ENCODE measurements at regions not wholly inside any gene's neighbourhood (a gene's known extent, or its start where the extent isn't known, plus 50 kb on each side); places are given as distances from the start of the nearest gene placed in this dataset.

DNA sequence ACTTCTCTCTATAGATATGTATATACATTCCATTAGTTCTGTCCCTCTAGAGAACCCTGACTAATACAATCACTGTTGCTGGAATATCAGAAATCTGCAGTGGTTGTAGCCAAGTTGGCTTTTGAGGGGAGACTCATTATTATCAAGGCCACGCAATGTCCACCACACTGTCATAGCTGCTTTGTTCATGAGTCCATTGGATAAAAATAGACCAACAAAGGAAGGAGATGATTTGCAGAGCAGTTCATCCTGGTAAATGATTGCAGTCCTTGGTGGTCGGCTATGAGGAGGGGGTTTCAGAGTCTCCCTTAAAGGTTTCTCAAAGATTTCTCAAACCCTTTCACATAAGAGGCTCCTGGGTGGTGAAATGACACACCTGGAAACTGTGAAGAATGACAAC, 192.8 kb upstream of the ANKH start:
- no peak overlapping the region for H3K27ac Mint-ChIP-seq

DNA sequence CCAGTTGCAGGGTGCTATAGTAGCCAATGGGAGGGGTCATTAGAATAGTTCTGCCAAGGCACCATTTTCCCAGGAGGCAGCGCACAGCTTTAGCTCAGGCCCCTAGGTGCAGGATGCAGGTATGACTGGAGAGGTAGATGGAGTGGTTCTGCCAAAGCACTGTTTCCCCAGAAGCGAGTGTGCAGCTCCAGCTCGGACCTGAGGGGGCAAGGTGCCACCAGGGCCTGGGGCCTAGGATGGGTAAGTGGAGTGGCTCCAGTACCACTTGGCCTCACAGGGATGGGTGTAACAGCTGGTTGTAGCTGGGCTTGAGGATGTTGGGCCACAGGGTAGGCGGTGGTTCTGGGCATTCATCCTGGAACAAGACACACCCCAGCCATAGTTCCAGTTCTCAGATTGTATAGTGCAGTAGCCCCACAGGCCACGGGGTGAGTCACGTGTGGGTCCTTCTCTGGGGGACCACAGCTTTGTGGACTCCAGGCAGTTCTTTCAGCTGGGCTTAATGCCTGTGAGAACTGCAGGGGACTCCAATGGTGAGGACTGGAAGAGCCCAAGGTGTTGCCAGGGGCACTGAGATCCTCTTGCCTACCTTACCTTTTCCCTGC, 185.5 kb upstream of the ANKH start:
- no peak overlapping the region for H3K27ac Mint-ChIP-seq
- no peaks in the 10 kb centered on the region for H3K4me1 Mint-ChIP-seq (ENCODE audit: low read depth)
- peaks cover 4% of the 10 kb centered on the region for H3K27me3 Mint-ChIP-seq
- H3K4me3 Mint-ChIP-seq, result no peak overlapping the region
- H3K36me3 Mint-ChIP-seq (ENCODE audit: low read depth), result no peaks in the 10 kb centered on the region
- no peaks in the 10 kb centered on the region for H3K9me3 Mint-ChIP-seq

More for the DNA sequence above, 192.8 kb upstream of the ANKH start:
- H3K9me3 Mint-ChIP-seq, result no peaks in the 10 kb centered on the region
- no peaks in the 10 kb centered on the region for H3K27me3 Mint-ChIP-seq
- H3K4me3 Mint-ChIP-seq, result no peak overlapping the region
- no peaks in the 10 kb centered on the region for H3K4me1 Mint-ChIP-seq (ENCODE audit: low read depth)
- H3K36me3 Mint-ChIP-seq (ENCODE audit: low read depth), result no peaks in the 10 kb centered on the region

DNA sequence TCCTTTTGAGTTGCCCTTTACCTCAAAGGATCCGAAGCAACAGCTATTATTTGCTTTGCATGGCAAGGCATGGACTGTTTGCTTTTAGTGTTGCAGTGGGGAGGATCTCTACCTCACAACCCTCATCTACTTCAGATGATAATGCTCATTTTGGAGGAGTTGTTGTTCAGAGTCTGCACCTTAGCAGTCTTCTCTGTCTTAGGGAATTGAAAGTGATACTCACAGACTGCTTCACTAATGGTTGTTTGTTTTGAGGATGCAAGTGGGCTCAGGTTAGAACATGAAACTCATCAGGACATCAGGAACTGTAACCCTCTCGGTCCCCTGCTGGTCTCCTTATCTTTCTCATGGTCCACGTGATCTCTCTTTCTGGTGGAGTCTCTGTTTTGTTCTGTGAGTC, 172.9 kb upstream of the ANKH start:
- Mint-ChIP-seq H3K27me3 (peaks cover 4% of the 10 kb centered on the region), H3K9me3 (no peaks in the 10 kb centered on the region)

DNA sequence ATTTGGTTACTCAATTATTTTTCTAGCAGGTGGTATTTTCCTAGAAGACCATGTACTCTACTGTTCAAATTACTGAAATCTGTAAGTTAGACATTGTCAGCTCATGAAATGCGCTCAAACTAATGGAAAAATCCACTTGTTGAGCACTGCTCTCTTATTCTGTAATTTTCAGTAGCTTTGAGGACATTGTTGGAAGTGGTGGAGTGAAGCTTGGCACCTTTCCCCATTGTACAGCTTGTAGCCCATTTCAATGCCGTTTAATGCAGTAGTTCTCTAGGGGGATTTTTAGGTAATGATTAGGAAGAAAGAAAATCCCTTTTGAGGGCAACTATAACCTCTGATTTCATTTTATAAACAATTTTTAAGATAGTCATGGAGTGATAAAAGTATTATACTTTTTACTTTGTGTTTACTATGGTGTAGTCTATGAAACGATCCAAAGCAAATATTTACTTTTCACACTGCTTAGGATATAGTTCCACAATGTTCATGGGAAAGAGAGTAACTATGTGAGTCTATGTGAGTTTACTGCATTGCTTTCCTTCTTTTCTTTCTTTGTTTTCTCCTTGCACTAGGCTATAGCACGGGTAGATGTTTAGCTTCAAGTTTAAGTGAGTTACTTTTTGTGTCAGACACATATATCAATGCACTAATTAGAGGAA, 165.8 kb upstream of the ANKH start:
- Mint-ChIP-seq H3K9me3 (no peaks in the 10 kb centered on the region), H3K36me3 (ENCODE audit: low read depth) (no peaks in the 10 kb centered on the region), H3K27me3 (peaks cover 7% of the 10 kb centered on the region), H3K27ac (no peak overlapping the region), H3K4me1 (ENCODE audit: low read depth) (no peaks in the 10 kb centered on the region), H3K4me3 (no peak overlapping the region)

More for the DNA sequence above, 172.9 kb upstream of the ANKH start:
- no peaks in the 10 kb centered on the region for H3K4me1 Mint-ChIP-seq (ENCODE audit: low read depth)
- no peaks in the 10 kb centered on the region for H3K36me3 Mint-ChIP-seq (ENCODE audit: low read depth)
- no peak overlapping the region for H3K27ac Mint-ChIP-seq
- H3K4me3 Mint-ChIP-seq, result no peak overlapping the region

DNA sequence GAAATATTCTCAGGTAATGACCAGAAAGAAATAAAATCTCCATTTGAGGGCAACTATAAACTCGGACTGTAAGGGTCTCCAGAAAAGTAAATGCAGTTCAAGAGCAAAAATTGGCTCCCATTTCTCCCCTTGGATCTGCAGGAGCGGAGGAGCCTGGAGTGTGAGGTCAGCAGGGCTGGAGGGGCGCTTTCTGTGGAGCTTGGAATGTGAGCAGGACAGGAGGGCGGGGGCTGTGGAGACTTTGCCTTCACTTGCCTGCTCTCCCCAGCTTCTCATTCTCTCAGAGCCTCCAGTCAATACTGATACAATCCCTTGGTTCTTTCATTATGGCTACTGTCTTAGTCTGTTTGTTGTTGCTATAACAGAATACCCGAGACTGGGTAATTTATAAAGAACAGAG, 162.8 kb upstream of the ANKH start:
- no peaks in the 10 kb centered on the region for H3K4me1 Mint-ChIP-seq (ENCODE audit: low read depth)
- no peaks in the 10 kb centered on the region for H3K9me3 Mint-ChIP-seq
- H3K27me3 Mint-ChIP-seq, result peaks cover 19% of the 10 kb centered on the region
- no peak overlapping the region for H3K27ac Mint-ChIP-seq
- no peak overlapping the region for H3K4me3 Mint-ChIP-seq
- H3K36me3 Mint-ChIP-seq (ENCODE audit: low read depth), result no peaks in the 10 kb centered on the region

DNA sequence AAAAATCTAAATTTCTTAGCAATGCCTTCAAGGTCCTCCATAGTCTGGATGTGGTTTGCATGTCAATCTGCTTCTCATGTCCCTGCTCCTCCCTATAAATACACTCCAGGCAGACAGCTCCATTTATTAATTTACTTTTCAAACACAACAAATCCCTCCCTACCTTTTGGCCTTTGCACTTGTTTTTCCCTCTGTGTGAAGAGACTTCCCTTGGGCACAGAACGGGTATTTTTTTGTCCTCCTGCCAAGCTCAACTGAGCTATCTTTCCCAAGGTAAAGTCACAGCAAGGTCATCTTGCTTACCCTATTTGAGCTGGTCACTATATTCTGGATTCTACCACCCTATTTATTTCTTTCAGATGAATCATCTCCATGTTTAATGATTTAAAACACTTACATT, 159.6 kb upstream of the ANKH start:
- H3K4me3 Mint-ChIP-seq, result no peak overlapping the region
- H3K27ac Mint-ChIP-seq, result no peak overlapping the region
- peaks cover 41% of the 10 kb centered on the region for H3K27me3 Mint-ChIP-seq
- no peaks in the 10 kb centered on the region for H3K36me3 Mint-ChIP-seq (ENCODE audit: low read depth)
- no peaks in the 10 kb centered on the region for H3K4me1 Mint-ChIP-seq (ENCODE audit: low read depth)
- H3K9me3 Mint-ChIP-seq, result no peaks in the 10 kb centered on the region

DNA sequence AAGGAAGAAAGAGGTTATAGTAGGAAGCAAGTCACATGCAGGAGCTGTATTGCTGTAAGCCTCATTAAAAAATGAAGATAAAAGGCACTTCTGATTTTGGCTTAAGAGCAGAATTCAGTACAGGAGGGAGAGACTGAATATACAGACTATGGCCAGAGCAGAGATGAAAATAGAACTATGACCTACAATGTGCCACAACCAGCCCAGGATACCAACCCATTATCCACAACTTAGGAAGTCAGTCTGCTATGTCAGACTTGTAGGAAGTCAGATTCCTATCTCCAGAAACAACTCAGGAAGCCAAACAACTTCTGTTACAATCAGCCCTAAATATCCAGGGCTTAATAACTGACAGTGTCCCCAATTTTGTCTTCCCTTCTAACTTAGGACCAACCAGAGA, 156.2 kb upstream of the ANKH start:
- H3K9me3 Mint-ChIP-seq, result no peaks in the 10 kb centered on the region
- peaks cover 44% of the 10 kb centered on the region for H3K27me3 Mint-ChIP-seq
- H3K27ac Mint-ChIP-seq, result no peak overlapping the region
- H3K4me1 Mint-ChIP-seq (ENCODE audit: low read depth), result no peaks in the 10 kb centered on the region
- H3K4me3 Mint-ChIP-seq, result no peak overlapping the region
- H3K36me3 Mint-ChIP-seq (ENCODE audit: low read depth), result no peaks in the 10 kb centered on the region

DNA sequence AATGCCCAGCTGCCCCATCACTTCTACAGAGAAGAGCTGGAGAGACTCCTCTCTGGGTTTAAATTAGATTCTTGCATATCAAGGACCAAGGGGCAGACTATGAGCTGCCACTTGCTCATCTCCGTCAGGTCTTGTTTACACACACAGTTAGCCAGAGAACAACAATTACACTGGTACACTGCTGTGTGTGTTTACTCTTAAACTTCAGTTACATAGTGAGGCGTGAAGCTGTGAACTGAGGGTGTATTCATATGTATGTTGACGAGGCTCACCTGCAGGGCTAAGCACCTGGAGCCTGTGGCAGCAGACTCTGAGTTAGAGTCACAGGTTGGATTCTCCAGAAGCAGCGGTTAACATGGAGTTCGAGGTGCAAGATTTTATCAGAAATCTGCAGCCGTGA, 155.4 kb upstream of the ANKH start:
- no peak overlapping the region for H3K4me3 Mint-ChIP-seq

DNA sequence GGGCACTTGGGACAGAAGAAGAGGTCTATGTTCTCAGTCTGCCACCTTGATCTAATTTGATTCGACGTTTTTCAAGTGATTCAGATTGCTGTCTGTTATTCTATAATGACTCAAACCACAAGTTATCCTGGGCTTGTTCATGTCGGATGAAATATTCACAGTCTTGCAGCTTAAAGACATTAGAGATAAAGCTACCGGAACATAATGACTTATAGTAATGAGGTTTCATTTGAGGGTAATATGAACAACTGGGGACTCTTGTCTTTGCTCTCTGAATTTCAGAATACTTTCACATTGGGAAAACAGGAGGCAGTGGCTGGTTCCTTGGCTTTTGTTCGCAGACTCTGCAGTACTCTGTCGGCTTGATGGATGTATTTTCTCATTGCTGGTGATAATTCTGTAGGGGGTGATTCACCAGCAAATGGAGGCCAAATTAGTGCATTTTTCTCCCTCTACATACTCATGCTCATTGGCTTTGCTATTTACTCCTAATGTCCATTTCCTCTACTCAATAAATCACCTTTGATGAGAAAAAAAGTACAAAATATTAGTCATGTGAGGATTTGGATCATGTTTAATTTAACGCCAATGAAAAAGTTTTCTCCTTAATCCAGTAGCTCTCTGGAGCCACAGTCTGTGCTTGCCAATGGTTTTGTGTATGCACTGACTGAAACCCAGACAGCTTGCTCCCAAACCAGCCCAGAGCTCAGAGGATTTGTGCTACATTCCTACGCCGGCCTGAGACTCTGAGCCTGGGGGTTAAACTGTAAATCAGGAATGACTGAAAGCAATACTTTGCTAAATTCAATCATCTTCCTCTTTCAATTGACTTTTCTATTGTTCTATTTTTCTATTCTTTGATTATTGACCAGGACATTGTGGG, 154.7 kb upstream of the ANKH start:
- Mint-ChIP-seq H3K27ac (no peak overlapping the region), H3K27me3 (peaks cover 38% of the 10 kb centered on the region), H3K4me1 (ENCODE audit: low read depth) (no peaks in the 10 kb centered on the region), H3K36me3 (ENCODE audit: low read depth) (no peaks in the 10 kb centered on the region), H3K4me3 (no peak overlapping the region), H3K9me3 (no peaks in the 10 kb centered on the region)

More for the DNA sequence above, 155.4 kb upstream of the ANKH start:
- Mint-ChIP-seq H3K27ac (no peak overlapping the region), H3K36me3 (ENCODE audit: low read depth) (no peaks in the 10 kb centered on the region), H3K9me3 (no peaks in the 10 kb centered on the region), H3K4me1 (ENCODE audit: low read depth) (no peaks in the 10 kb centered on the region), H3K27me3 (peaks cover 39% of the 10 kb centered on the region)

DNA sequence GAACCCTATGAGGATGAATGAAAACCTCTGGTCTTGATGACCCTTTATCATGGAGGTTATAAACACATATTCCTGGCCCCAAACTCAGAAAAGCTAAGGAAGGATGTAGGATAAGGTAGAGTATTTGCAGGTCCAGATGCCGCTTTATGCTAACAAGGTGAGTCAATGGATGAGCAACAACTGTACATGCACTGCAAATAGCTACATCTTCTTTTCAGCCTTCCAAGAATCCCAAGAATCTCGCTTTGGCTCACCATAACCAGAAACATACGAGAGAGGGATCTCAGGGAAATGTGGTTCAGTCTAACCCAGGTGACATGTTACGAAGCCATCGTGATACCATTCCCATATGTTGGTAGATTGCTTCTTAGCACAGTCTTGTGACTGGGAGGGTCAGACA, 152.3 kb upstream of the ANKH start:
- H3K4me3 Mint-ChIP-seq, result no peak overlapping the region
- H3K27ac Mint-ChIP-seq, result no peak overlapping the region
- peaks cover 28% of the 10 kb centered on the region for H3K27me3 Mint-ChIP-seq
- no peaks in the 10 kb centered on the region for H3K36me3 Mint-ChIP-seq (ENCODE audit: low read depth)
- no peaks in the 10 kb centered on the region for H3K4me1 Mint-ChIP-seq (ENCODE audit: low read depth)
- no peaks in the 10 kb centered on the region for H3K9me3 Mint-ChIP-seq

DNA sequence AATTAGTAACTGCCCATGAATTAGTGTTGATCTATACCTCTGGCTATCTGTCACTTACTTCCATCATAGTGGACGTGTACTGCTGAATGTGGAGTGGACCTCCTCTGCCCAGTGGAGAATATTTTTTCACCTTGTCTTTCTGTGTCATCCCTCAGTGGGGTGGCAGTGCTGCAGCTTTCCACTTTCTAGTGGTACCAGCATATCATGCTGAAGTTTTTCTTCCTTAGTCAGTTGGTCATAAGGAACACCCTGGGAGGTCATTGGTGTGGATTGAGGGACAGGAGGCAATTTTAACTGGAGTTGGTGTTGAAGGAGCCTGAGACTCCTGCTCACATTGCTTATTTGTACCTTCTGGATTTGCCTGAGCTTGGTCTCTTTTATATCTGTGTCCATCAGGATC, 151.7 kb upstream of the ANKH start:
- no peaks in the 10 kb centered on the region for H3K4me1 Mint-ChIP-seq (ENCODE audit: low read depth)
- H3K4me3 Mint-ChIP-seq, result no peak overlapping the region
- no peaks in the 10 kb centered on the region for H3K9me3 Mint-ChIP-seq
- peaks cover 28% of the 10 kb centered on the region for H3K27me3 Mint-ChIP-seq
- H3K36me3 Mint-ChIP-seq (ENCODE audit: low read depth), result no peaks in the 10 kb centered on the region
- H3K27ac Mint-ChIP-seq, result no peak overlapping the region

DNA sequence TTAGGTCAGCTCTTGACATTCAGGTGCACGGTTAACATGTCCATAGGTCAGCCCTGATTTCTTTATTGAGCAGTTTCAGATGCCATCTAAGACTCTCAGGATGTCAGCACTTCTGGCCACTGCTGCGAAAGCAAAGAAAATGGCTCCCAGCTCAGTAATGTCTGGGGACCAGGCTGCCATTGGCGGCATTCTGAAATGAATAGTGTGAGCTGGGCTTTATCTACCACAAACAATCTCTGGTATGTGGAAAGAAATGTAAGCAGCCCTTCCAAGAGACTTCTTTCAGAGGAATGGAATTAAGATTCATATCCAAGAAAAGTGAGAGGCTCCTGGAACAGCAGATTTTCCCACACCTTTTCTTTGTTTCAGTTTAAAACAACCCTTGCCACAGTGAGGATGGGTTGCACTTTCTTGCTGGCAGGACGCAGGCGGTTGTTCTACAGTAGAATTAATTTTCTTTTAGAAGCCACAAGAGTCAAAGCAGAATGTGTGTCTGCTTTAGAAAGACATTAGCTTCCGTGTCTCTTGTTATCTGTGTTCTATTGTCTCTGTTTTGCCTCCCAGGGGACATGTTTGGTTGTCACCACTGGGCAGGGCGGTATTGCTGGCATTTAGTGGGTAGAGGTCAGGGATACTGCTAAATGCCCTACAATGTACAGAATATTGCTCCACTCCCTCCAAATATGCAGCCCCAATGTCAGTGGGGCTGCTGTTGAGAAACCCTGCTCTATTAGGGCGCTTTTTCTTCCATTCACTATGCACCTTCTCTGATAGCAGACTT, 149.9 kb upstream of the ANKH start:
- H3K27me3 Mint-ChIP-seq, result peaks cover 10% of the 10 kb centered on the region
- H3K4me3 Mint-ChIP-seq, result no peak overlapping the region
- no peak overlapping the region for H3K27ac Mint-ChIP-seq
- no peaks in the 10 kb centered on the region for H3K4me1 Mint-ChIP-seq (ENCODE audit: low read depth)
- H3K9me3 Mint-ChIP-seq, result peaks cover 4% of the 10 kb centered on the region
- no peaks in the 10 kb centered on the region for H3K36me3 Mint-ChIP-seq (ENCODE audit: low read depth)

DNA sequence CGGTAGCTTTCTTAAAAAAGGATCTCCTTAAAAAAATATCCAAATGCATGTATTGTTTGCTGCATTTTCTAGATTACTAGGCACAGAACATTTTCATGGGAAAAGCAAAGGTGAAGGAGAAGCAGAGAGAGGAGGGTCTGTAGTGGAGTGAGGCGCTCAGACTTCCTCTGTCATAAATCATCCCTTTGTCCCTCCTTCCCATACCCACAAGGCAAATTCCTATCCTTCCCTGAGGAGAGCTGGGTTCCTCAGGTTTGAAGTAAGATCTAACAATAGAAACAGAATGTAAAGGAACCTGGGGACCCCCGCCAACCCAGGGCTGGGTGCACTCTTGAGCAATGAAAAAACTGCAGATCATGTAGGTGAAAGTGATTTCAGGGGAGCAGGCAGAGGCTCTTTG, 149.2 kb upstream of the ANKH start:
- H3K9me3 Mint-ChIP-seq, result peaks cover 4% of the 10 kb centered on the region
- H3K27me3 Mint-ChIP-seq, result peaks cover 5% of the 10 kb centered on the region
- no peak overlapping the region for H3K27ac Mint-ChIP-seq
- H3K4me1 Mint-ChIP-seq (ENCODE audit: low read depth), result no peaks in the 10 kb centered on the region
- H3K36me3 Mint-ChIP-seq (ENCODE audit: low read depth), result no peaks in the 10 kb centered on the region
- no peak overlapping the region for H3K4me3 Mint-ChIP-seq

DNA sequence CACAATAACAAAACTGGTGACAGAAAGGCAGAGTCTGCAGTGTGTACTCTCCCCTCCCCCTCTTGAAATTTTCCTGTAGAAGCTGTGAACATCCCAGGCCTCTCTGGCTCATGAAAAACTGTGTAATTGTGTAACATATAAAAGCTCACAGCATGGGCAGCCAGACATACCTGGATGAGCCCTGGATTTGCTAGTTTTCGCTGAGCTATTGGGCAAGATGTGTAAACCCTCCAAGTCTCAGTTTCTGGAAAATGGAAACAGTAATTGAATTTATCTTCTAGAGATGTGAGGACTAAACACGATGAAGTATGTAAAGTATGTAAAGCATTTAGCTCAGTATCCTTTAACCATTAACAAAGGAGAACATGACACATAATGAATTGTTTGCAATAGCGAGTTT, 143.2 kb upstream of the ANKH start:
- no peaks in the 10 kb centered on the region for H3K36me3 Mint-ChIP-seq (ENCODE audit: low read depth)
- H3K4me3 Mint-ChIP-seq, result no peak overlapping the region
- H3K9me3 Mint-ChIP-seq, result peaks cover 4% of the 10 kb centered on the region

More for the DNA sequence above, 143.2 kb upstream of the ANKH start:
- Mint-ChIP-seq H3K4me1 (ENCODE audit: low read depth) (no peaks in the 10 kb centered on the region), H3K27me3 (peaks cover 9% of the 10 kb centered on the region), H3K27ac (no peak overlapping the region)
